IMR-90 (cell line): ENCODE measurements at regions not wholly inside any gene's neighbourhood (a gene's known extent, or its start where the extent isn't known, plus 50 kb on each side); places are given as distances from the start of the nearest gene placed in this dataset.

ENCODE experiments used
- ATAC-seq: fragments of 200-7000 bp; cut with Tn5 transposase; 2 replicates; pipeline ENCODE4 v1.9.1; 2020; ENCODE audit warnings: low read depth, mild to moderate bottlenecking, moderate library complexity
- BruUV-seq: library from RNA; stranded (reverse); fragments of 400-500 nt; replicated peaks from 2 replicates; lab custom pipeline; 2021; lab: Mats Ljungman, UMichigan
- CTCF ChIA-PET: fragments of 300-600 bp; formaldehyde crosslinking; extraction: SDS; loops from one replicate; lab custom pipeline; 2021; ENCODE audit warnings: antibody characterized with exemption; lab: Yijun Ruan, JAX
- POLR2A ChIA-PET: fragments of 300-600 bp; sonication (Branson Sonifier 250); formaldehyde crosslinking; loops from one replicate; lab custom pipeline; 2022; ENCODE audit warnings: antibody characterized with exemption; ENCODE audit not compliant: unreplicated experiment; lab: Charles Lee
- DNase-seq: peaks from one replicate; pipeline ENCODE4 v3.0.0; 2013
- H2AFZ ChIP-seq: replicated peaks from 2 replicates; pipeline ENCODE3; 2013; ENCODE audit warnings: low read length, mild to moderate bottlenecking; ENCODE audit not compliant: poor library complexity
- H2AK5ac ChIP-seq: 2 replicates; pipeline ENCODE4 v1.6.1; 2013; ENCODE audit warnings: low read depth, low read length, inconsistent platforms
- H2AK9ac ChIP-seq: replicated peaks from 2 replicates; pipeline ENCODE3; 2013; ENCODE audit warnings: mild to moderate bottlenecking, low read depth, low read length, moderate library complexity; ENCODE audit not compliant: poor library complexity
- H2BK120ac ChIP-seq: 2 replicates; pipeline ENCODE4 v1.6.1; 2013; ENCODE audit warnings: low read depth, low read length, inconsistent platforms
- H2BK15ac ChIP-seq: 3 replicates; pipeline ENCODE4 v1.6.1; 2013; ENCODE audit warnings: low read depth, low read length, inconsistent platforms
- H2BK20ac ChIP-seq: 2 replicates; pipeline ENCODE4 v1.6.1; 2013; ENCODE audit warnings: low read depth, mild to moderate bottlenecking, inconsistent platforms, low read length, moderate library complexity
- H2BK5ac ChIP-seq: 2 replicates; pipeline ENCODE4 v1.6.1; 2013; ENCODE audit warnings: mild to moderate bottlenecking, low read depth, low read length, inconsistent platforms; ENCODE audit not compliant: poor library complexity, severe bottlenecking
- H3K14ac ChIP-seq: replicated peaks from 2 replicates; pipeline ENCODE4 v1.6.1; 2013; ENCODE audit warnings: low read depth, low read length, inconsistent platforms
- H3K18ac ChIP-seq: 2 replicates; pipeline ENCODE4 v1.6.1; 2013; ENCODE audit warnings: low read depth, low read length, control low read depth
- H3K23ac ChIP-seq: 2 replicates; pipeline ENCODE4 v1.6.1; 2013; ENCODE audit warnings: low read depth, low read length, inconsistent platforms
- H3K27ac ChIP-seq: 2 replicates; pipeline ENCODE4 v1.5.1; 2013; ENCODE audit warnings: mild to moderate bottlenecking, control low read depth, low read length; ENCODE audit not compliant: insufficient read depth
- H3K27me3 ChIP-seq: 2 replicates; pipeline ENCODE4 v1.6.1; 2013; ENCODE audit warnings: low read length; ENCODE audit not compliant: control insufficient read depth, insufficient read depth
- H3K36me3 ChIP-seq: 2 replicates; pipeline ENCODE4 v1.6.1; 2013; ENCODE audit warnings: low read length, mixed read lengths; ENCODE audit not compliant: control insufficient read depth, insufficient read depth
- H3K4ac ChIP-seq: 2 replicates; pipeline ENCODE4 v1.6.1; 2013; ENCODE audit warnings: low read depth, low read length, inconsistent platforms
- H3K4me1 ChIP-seq: 2 replicates; pipeline ENCODE4 v1.6.1; 2013; ENCODE audit warnings: low read length, mixed read lengths; ENCODE audit not compliant: control insufficient read depth, insufficient read depth
- H3K4me2 ChIP-seq: 2 replicates; pipeline ENCODE4 v1.6.1; 2013; ENCODE audit warnings: low read depth, mild to moderate bottlenecking, control low read depth, low read length, moderate library complexity
- H3K4me3 ChIP-seq: 2 replicates; pipeline ENCODE4 v1.5.1; 2013; ENCODE audit warnings: low read depth, mild to moderate bottlenecking, control low read depth, low read length, moderate library complexity; ENCODE audit not compliant: insufficient read depth
- H3K56ac ChIP-seq: 2 replicates; pipeline ENCODE4 v1.6.1; 2013; ENCODE audit warnings: low read length, inconsistent platforms; ENCODE audit not compliant: insufficient read depth; ENCODE audit errors: extremely low read depth
- H3K79me1 ChIP-seq, 2 experiments: 2 replicates each; pipeline ENCODE4 v1.6.1; 2013; ENCODE audit warnings: low read length in 2 of 2, inconsistent platforms in 1 of 2, low read depth in 1 of 2
- H3K9ac ChIP-seq: 2 replicates; pipeline ENCODE4 v1.6.1; 2013; ENCODE audit warnings: low read depth, low read length, control low read depth
- H3K9me1 ChIP-seq: 2 replicates; pipeline ENCODE4 v1.6.1; 2013; ENCODE audit warnings: low read length, inconsistent platforms; ENCODE audit not compliant: insufficient read depth
- H3K9me3 ChIP-seq: 2 replicates; pipeline ENCODE4 v1.6.1; 2013; ENCODE audit warnings: low read length; ENCODE audit not compliant: control insufficient read depth, insufficient read depth
- H4K20me1 ChIP-seq: 2 replicates; pipeline ENCODE4 v1.6.1; 2013; ENCODE audit warnings: low read length, inconsistent platforms; ENCODE audit not compliant: insufficient read depth
- H4K5ac ChIP-seq: 2 replicates; pipeline ENCODE4 v1.6.1; 2013; ENCODE audit warnings: mild to moderate bottlenecking, low read depth, low read length, control low read depth
- H4K8ac ChIP-seq, 2 experiments: 2 replicates each; pipeline ENCODE4 v1.6.1; 2013; ENCODE audit warnings: low read depth in 2 of 2, low read length in 2 of 2, control low read depth in 1 of 2, inconsistent platforms in 1 of 2
- H4K91ac ChIP-seq: 2 replicates; pipeline ENCODE4 v1.6.1; 2013; ENCODE audit warnings: low read depth, low read length, inconsistent platforms; ENCODE audit not compliant: insufficient read depth
- BHLHE40 ChIP-seq: fragments of 150-350 bp; IDR thresholded peaks from 2 replicates; pipeline ENCODE4 v1.6.1; 2016; ENCODE audit warnings: mild to moderate bottlenecking, low read depth, low read length
- CEBPB ChIP-seq: IDR thresholded peaks from 2 replicates; pipeline ENCODE4 v1.6.1; 2012; ENCODE audit warnings: low read depth, low read length, improper control_type of control experiment
- CHD1 ChIP-seq: IDR thresholded peaks from 2 replicates; pipeline ENCODE4 v1.6.1; 2012; ENCODE audit warnings: low read depth, low read length, improper control_type of control experiment
- FOS ChIP-seq: fragments of 150-350 bp; IDR thresholded peaks from 2 replicates; pipeline ENCODE4 v1.6.1; 2016; ENCODE audit warnings: low read depth, low read length
- MAFK ChIP-seq: IDR thresholded peaks from 2 replicates; pipeline ENCODE4 v1.6.1; 2012; ENCODE audit warnings: low read depth, low read length, improper control_type of control experiment
- MAZ ChIP-seq: IDR thresholded peaks from 2 replicates; pipeline ENCODE4 v1.6.1; 2012; ENCODE audit warnings: low read depth, mild to moderate bottlenecking, low read length, improper control_type of control experiment, moderate library complexity, borderline replicate concordance
- MXI1 ChIP-seq: IDR thresholded peaks from 2 replicates; pipeline ENCODE4 v1.6.1; 2012; ENCODE audit warnings: low read depth, mild to moderate bottlenecking, low read length, moderate library complexity, borderline replicate concordance
- NFE2L2 ChIP-seq: fragments of 150-350 bp; IDR thresholded peaks from 2 replicates; pipeline ENCODE4 v1.6.1; 2016; ENCODE audit warnings: low read depth, mild to moderate bottlenecking, low read length
- POLR2A ChIP-seq: IDR thresholded peaks from 2 replicates; pipeline ENCODE4 v1.6.1; 2012; ENCODE audit warnings: mild to moderate bottlenecking, low read depth, low read length
- RAD21 ChIP-seq: IDR thresholded peaks from 2 replicates; pipeline ENCODE4 v1.6.1; 2012; ENCODE audit warnings: low read length, improper control_type of control experiment
- RCOR1 ChIP-seq: IDR thresholded peaks from 2 replicates; pipeline ENCODE4 v1.6.1; 2012; ENCODE audit warnings: mild to moderate bottlenecking, low read length, improper control_type of control experiment; ENCODE audit not compliant: insufficient replicate concordance
- RFX5 ChIP-seq: IDR thresholded peaks from 2 replicates; pipeline ENCODE4 v1.8.0; 2012; ENCODE audit warnings: low read depth, mild to moderate bottlenecking, low read length, moderate library complexity
- SMC3 ChIP-seq: fragments of 150-350 bp; IDR thresholded peaks from 2 replicates; pipeline ENCODE4 v1.6.1; 2016; ENCODE audit warnings: low read depth, mild to moderate bottlenecking, antibody characterized with exemption, low read length, moderate library complexity
- dilution Hi-C: fragments of 300-500 bp; cut with HindIII; formaldehyde crosslinking; loops from one replicate; pipeline ENCODE4 v1.14.3; 2018; ENCODE audit warnings: low sequenced_read_pairs; ENCODE audit not compliant: unreplicated experiment
- in situ Hi-C: fragments of 300-500 bp; cut with MboI; formaldehyde crosslinking; loops from 3 replicates; pipeline ENCODE4 v1.14.3; 2019; ENCODE audit warnings: low sequenced_read_pairs, inconsistent platforms, mixed read lengths
- intact Hi-C: fragments of 100-400 bp; cut with micrococcal nuclease; formaldehyde crosslinking; loops from 2 replicates; pipeline ENCODE4 v1.10.0; 2022
- TF ChIP-seq, protein P1 (sequence below): fragments of 150-350 bp; IDR thresholded peaks from 2 replicates; pipeline ENCODE4 v1.6.1; 2017; ENCODE audit warnings: mild to moderate bottlenecking, antibody characterized with exemption, low read length, low read depth
- TF ChIP-seq, protein P2 (sequence below): conservative IDR thresholded peaks from 2 replicates; pipeline ENCODE4 v1.5.1; 2012; ENCODE audit warnings: mild to moderate bottlenecking, low read depth, low read length, improper control_type of control experiment
- TF ChIP-seq, protein P3 (sequence below): fragments of 150-350 bp; IDR thresholded peaks from 2 replicates; pipeline ENCODE4 v1.6.1; 2016; ENCODE audit warnings: low read depth, mild to moderate bottlenecking, low read length, moderate library complexity, borderline replicate concordance

- CTCF ChIA-PET, result interaction anchor here (0.6 kb wide), 1 partner anchor 183 kb away, joined by 3 read pairs; no protein-coding TSS in a partner anchor
- in situ Hi-C loops (no loop called here), intact Hi-C loops (no loop called here)
These were observed 295.0 kb upstream of the KLF14 start for GRCh38 chr7:131029002-131029401.

More at GRCh38 chr7:131029002-131029401, 295.0 kb upstream of the KLF14 start:
- no peak overlapping the region for H2BK120ac ChIP-seq
- peaks cover 28 to 72% of the 10 kb centered on the region in 2 experiments for H3K79me1 ChIP-seq
- no peak for TF ChIP-seq RFX5
- no peak for TF ChIP-seq FOS
- TF ChIP-seq NFE2L2, result no peak
- TF ChIP-seq, protein P1, sequence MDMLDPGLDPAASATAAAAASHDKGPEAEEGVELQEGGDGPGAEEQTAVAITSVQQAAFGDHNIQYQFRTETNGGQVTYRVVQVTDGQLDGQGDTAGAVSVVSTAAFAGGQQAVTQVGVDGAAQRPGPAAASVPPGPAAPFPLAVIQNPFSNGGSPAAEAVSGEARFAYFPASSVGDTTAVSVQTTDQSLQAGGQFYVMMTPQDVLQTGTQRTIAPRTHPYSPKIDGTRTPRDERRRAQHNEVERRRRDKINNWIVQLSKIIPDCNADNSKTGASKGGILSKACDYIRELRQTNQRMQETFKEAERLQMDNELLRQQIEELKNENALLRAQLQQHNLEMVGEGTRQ, result no peak
- no peak for TF ChIP-seq POLR2A
- no peak for TF ChIP-seq RAD21
- TF ChIP-seq MXI1, result no peak
- TF ChIP-seq CHD1, result no peak
- TF ChIP-seq MAFK, result no peak
- no peak for TF ChIP-seq RCOR1
- no peak for TF ChIP-seq SMC3
- TF ChIP-seq, protein P2, sequence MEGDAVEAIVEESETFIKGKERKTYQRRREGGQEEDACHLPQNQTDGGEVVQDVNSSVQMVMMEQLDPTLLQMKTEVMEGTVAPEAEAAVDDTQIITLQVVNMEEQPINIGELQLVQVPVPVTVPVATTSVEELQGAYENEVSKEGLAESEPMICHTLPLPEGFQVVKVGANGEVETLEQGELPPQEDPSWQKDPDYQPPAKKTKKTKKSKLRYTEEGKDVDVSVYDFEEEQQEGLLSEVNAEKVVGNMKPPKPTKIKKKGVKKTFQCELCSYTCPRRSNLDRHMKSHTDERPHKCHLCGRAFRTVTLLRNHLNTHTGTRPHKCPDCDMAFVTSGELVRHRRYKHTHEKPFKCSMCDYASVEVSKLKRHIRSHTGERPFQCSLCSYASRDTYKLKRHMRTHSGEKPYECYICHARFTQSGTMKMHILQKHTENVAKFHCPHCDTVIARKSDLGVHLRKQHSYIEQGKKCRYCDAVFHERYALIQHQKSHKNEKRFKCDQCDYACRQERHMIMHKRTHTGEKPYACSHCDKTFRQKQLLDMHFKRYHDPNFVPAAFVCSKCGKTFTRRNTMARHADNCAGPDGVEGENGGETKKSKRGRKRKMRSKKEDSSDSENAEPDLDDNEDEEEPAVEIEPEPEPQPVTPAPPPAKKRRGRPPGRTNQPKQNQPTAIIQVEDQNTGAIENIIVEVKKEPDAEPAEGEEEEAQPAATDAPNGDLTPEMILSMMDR, result no peak
- TF ChIP-seq CEBPB, result no peak
- TF ChIP-seq, protein P3, sequence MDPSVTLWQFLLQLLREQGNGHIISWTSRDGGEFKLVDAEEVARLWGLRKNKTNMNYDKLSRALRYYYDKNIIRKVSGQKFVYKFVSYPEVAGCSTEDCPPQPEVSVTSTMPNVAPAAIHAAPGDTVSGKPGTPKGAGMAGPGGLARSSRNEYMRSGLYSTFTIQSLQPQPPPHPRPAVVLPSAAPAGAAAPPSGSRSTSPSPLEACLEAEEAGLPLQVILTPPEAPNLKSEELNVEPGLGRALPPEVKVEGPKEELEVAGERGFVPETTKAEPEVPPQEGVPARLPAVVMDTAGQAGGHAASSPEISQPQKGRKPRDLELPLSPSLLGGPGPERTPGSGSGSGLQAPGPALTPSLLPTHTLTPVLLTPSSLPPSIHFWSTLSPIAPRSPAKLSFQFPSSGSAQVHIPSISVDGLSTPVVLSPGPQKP, result no peak
- TF ChIP-seq BHLHE40, result no peak
- no peak for TF ChIP-seq MAZ
- no peak overlapping the region for H4K8ac ChIP-seq
- peaks cover 4% of the 10 kb centered on the region; the same call in 1 of the 2 replicates for H3K4me1 ChIP-seq
- H3K27ac ChIP-seq, result no peak overlapping the region
- no peak overlapping the region for H3K14ac ChIP-seq
- no peak overlapping the region for H3K23ac ChIP-seq
- no peaks in the 10 kb centered on the region for H3K9me3 ChIP-seq
- no peaks in the 10 kb centered on the region for H3K36me3 ChIP-seq
- no peak overlapping the region for H2BK20ac ChIP-seq
- dilution Hi-C loops, result no loop called here
- no peak overlapping the region for H3K9ac ChIP-seq
- DNase-seq (no peak), ATAC-seq (no peak)
- POLR2A ChIA-PET, result no interaction called here
- H2AFZ ChIP-seq, result no peak overlapping the region
- BruUV-seq, result no TSS peak
- no peak overlapping the region for H2AK9ac ChIP-seq
- H4K20me1 ChIP-seq, result peaks cover 26% of the 10 kb centered on the region; the same call in 1 of the 2 replicates
- no peak overlapping the region for H3K56ac ChIP-seq
- H3K4ac ChIP-seq, result no peak overlapping the region
- no peak overlapping the region for H2BK5ac ChIP-seq
- no peak overlapping the region for H3K4me2 ChIP-seq
- no peaks in the 10 kb centered on the region for H3K27me3 ChIP-seq
- H4K5ac ChIP-seq, result no peak overlapping the region
- H2AK5ac ChIP-seq, result no peak overlapping the region
- no peak overlapping the region for H3K4me3 ChIP-seq
- no peak overlapping the region for H3K18ac ChIP-seq
- no peak overlapping the region for H2BK15ac ChIP-seq
- H4K91ac ChIP-seq, result no peak overlapping the region
- peaks cover 10% of the 10 kb centered on the region; the same call in 1 of the 2 replicates for H3K9me1 ChIP-seq
